ENCODE measurements at regions not wholly inside any gene's neighbourhood (a gene's known extent, or its start where the extent isn't known, plus 50 kb on each side); places are given as distances from the start of the nearest gene placed in this dataset.

DNA sequence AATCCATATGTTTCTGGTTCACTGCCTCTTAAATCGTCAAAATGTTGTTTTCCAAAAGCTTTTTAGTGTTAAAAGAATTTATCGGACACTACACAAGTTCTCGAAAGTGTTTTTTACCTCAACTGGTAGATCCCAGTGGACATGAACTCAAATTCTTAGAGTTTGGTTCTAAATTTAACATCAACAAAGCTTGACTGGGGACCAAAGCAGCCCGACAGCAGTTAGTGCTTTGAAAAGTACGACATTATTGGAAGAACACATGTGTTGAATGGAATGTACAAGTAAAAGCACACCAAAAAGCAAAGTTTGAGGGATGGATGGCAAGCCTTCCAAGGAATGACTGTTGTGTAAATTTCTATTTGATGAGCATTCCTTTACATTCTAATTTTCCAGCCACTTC is 803.9 kb upstream of the POU3F3 start:
- TF ChIP-seq POLR2A (IDR thresholded peaks at IDR 0.05) (no peak), CTCF (IDR thresholded peaks at IDR 0.05) (no peak)
